H9 (cell line): ENCODE measurements at regions not wholly inside any gene's neighbourhood (a gene's known extent, or its start where the extent isn't known, plus 50 kb on each side); places are given as distances from the start of the nearest gene placed in this dataset.

Experiments used
- DNase-seq: peaks from one replicate; pipeline ENCODE4 v3.0.0-alpha.2; 2017
- H2AFZ ChIP-seq: one replicate; pipeline ENCODE4 v1.6.1; 2013; ENCODE audit warnings: mild to moderate bottlenecking, low read length, control low read depth, moderate library complexity
- H2AK5ac ChIP-seq: 2 replicates; pipeline ENCODE4 v1.6.1; 2013; ENCODE audit warnings: low read length, control low read depth, mixed read lengths; ENCODE audit not compliant: insufficient read length
- H2BK120ac ChIP-seq: one replicate; pipeline ENCODE4 v1.6.1; 2013; ENCODE audit warnings: low read depth, mild to moderate bottlenecking, low read length, control low read depth, inconsistent platforms; ENCODE audit not compliant: poor library complexity, severe bottlenecking
- H2BK12ac ChIP-seq: 2 replicates; pipeline ENCODE4 v1.6.1; 2013; ENCODE audit warnings: low read length, control low read depth, mixed read lengths, low read depth; ENCODE audit not compliant: insufficient read length
- H2BK15ac ChIP-seq: 2 replicates; pipeline ENCODE4 v1.6.1; 2013; ENCODE audit warnings: low read depth, low read length, control low read depth
- H2BK20ac ChIP-seq: one replicate; pipeline ENCODE4 v1.6.1; 2013; ENCODE audit warnings: low read depth, mild to moderate bottlenecking, low read length, control low read depth, inconsistent platforms; ENCODE audit not compliant: poor library complexity, severe bottlenecking
- H2BK5ac ChIP-seq: 2 replicates; pipeline ENCODE4 v1.6.1; 2013; ENCODE audit warnings: low read length, control low read depth, mixed read lengths; ENCODE audit not compliant: insufficient read length
- H3K14ac ChIP-seq: 2 replicates; pipeline ENCODE4 v1.6.1; 2013; ENCODE audit warnings: low read length, control low read depth; ENCODE audit not compliant: insufficient read depth
- H3K18ac ChIP-seq: 2 replicates; pipeline ENCODE4 v1.6.1; 2013; ENCODE audit warnings: low read depth, mild to moderate bottlenecking, mixed read lengths, low read length, control low read depth; ENCODE audit not compliant: insufficient read length
- H3K23ac ChIP-seq: 2 replicates; pipeline ENCODE4 v1.6.1; 2013; ENCODE audit warnings: low read length, control low read depth, mixed read lengths, low read depth; ENCODE audit not compliant: insufficient read length
- H3K23me2 ChIP-seq: 2 replicates; pipeline ENCODE4 v1.6.1; 2013; ENCODE audit warnings: low read depth, mild to moderate bottlenecking, mixed read lengths, low read length, control low read depth; ENCODE audit not compliant: insufficient read length, poor library complexity, severe bottlenecking
- H3K27ac ChIP-seq: 2 replicates; pipeline ENCODE4 v1.5.1; 2013; ENCODE audit warnings: low read length, control low read depth, mixed read lengths, low read depth; ENCODE audit not compliant: insufficient read length
- H3K27me3 ChIP-seq: 2 replicates; pipeline ENCODE4 v1.6.1; 2013; ENCODE audit warnings: low read length, control low read depth, inconsistent platforms; ENCODE audit not compliant: insufficient read depth
- H3K4ac ChIP-seq: 2 replicates; pipeline ENCODE4 v1.6.1; 2013; ENCODE audit warnings: low read depth, mild to moderate bottlenecking, control low read depth, inconsistent platforms, low read length, moderate library complexity
- H3K4me1 ChIP-seq: 2 replicates; pipeline ENCODE4 v1.6.1; 2013; ENCODE audit warnings: low read length, control low read depth, inconsistent platforms; ENCODE audit not compliant: insufficient read depth
- H3K4me2 ChIP-seq: 2 replicates; pipeline ENCODE4 v1.6.1; 2013; ENCODE audit warnings: low read length, control low read depth, mixed read lengths; ENCODE audit not compliant: insufficient read length, insufficient read depth
- H3K56ac ChIP-seq: 2 replicates; pipeline ENCODE4 v1.6.1; 2013; ENCODE audit warnings: low read depth, mild to moderate bottlenecking, mixed read lengths, low read length, control low read depth; ENCODE audit not compliant: insufficient read length
- H3K79me1 ChIP-seq: 2 replicates; pipeline ENCODE4 v1.6.1; 2013; ENCODE audit warnings: low read depth, mild to moderate bottlenecking, moderate library complexity, low read length, control low read depth, inconsistent platforms; ENCODE audit not compliant: insufficient read depth, poor library complexity, severe bottlenecking
- H3K79me2 ChIP-seq: 2 replicates; pipeline ENCODE4 v1.6.1; 2013; ENCODE audit warnings: low read length, control low read depth, inconsistent platforms; ENCODE audit not compliant: insufficient read depth
- H3K9ac ChIP-seq: 2 replicates; pipeline ENCODE4 v1.6.1; 2013; ENCODE audit warnings: low read length, control low read depth, mixed read lengths; ENCODE audit not compliant: insufficient read length; ENCODE audit errors: extremely low read depth
- H3K9me3 ChIP-seq: one replicate; pipeline ENCODE4 v1.6.1; 2013; ENCODE audit warnings: low read depth, low read length, inconsistent platforms; ENCODE audit not compliant: control insufficient read depth
- H3T11ph ChIP-seq: one replicate; pipeline ENCODE4 v1.6.1; 2013; ENCODE audit warnings: mild to moderate bottlenecking, low read length, control low read depth, inconsistent platforms
- H4K20me1 ChIP-seq: one replicate; pipeline ENCODE4 v1.6.1; 2013; ENCODE audit not compliant: control insufficient read depth, insufficient read length, insufficient read depth
- H4K5ac ChIP-seq: 2 replicates; pipeline ENCODE4 v1.6.1; 2013; ENCODE audit warnings: low read depth, mild to moderate bottlenecking, mixed read lengths, low read length, control low read depth; ENCODE audit not compliant: insufficient read length
- H4K8ac ChIP-seq: replicated peaks from 2 replicates; pipeline ENCODE4 v1.6.1; 2013; ENCODE audit warnings: low read length, control low read depth, mixed read lengths, low read depth; ENCODE audit not compliant: insufficient read length
- H4K91ac ChIP-seq: 2 replicates; pipeline ENCODE4 v1.6.1; 2013; ENCODE audit warnings: low read depth, mild to moderate bottlenecking, moderate library complexity, mixed read lengths, low read length, control low read depth; ENCODE audit not compliant: insufficient read length
- H3K27ac Mint-ChIP-seq, 3 experiments: 2 replicates in 2 of 3; 3 replicates in 1 of 3; pipeline ENCODE4 v1.8.0; 2020 to 2021; ENCODE audit warnings: mixed read lengths in 3 of 3, mild to moderate bottlenecking in 1 of 3, moderate library complexity in 1 of 3
- H3K27me3 Mint-ChIP-seq: 2 replicates; pipeline ENCODE4 v1.8.0; 2021; ENCODE audit warnings: low read depth, mild to moderate bottlenecking, moderate library complexity, mixed read lengths
- H3K36me3 Mint-ChIP-seq, 3 experiments: 2 replicates in 2 of 3; 3 replicates in 1 of 3; pipeline ENCODE4 v1.8.0; 2020 to 2021; ENCODE audit warnings: low read depth in 3 of 3, mixed read lengths in 3 of 3; ENCODE audit not compliant: insufficient read depth in 1 of 3
- H3K4me1 Mint-ChIP-seq, 2 experiments: 2 replicates each; pipeline ENCODE4 v1.8.0; 2020; ENCODE audit warnings: mixed read lengths in 2 of 2
- H3K4me3 Mint-ChIP-seq, 2 experiments: 2 replicates in 1 of 2; 3 replicates in 1 of 2; pipeline ENCODE4 v1.8.0; 2020 to 2021; ENCODE audit warnings: mild to moderate bottlenecking in 2 of 2, mixed read lengths in 2 of 2, moderate library complexity in 1 of 2
- H3K9me3 Mint-ChIP-seq, 2 experiments: 2 replicates in 1 of 2; 3 replicates in 1 of 2; pipeline ENCODE4 v1.8.0; 2020; ENCODE audit warnings: mild to moderate bottlenecking in 2 of 2, mixed read lengths in 2 of 2, moderate library complexity in 1 of 2
- CTCF ChIP-seq: fragments of 200-600 bp; sonication (generic); conservative IDR thresholded peaks from 3 replicates; pipeline ENCODE4 v1.8.0; 2021; ENCODE audit warnings: antibody characterized with exemption, mild to moderate bottlenecking
- WGBS: extraction: QIAGEN DNeasy Blood & Tissue Kit; methylation state at CpG from one replicate; pipeline ENCODE4 v1.1.7; 2013; ENCODE audit warnings: missing lambda C conversion rate, low lambda C conversion rate, mixed read lengths; ENCODE audit not compliant: insufficient read length; ENCODE audit errors: extremely low coverage; 5-methylcytosine and 5-hydroxymethylcytosine counted together

- no peak overlapping the region for H3K18ac ChIP-seq
- H2BK20ac ChIP-seq: no peak overlapping the region
- no peak overlapping the region for H4K8ac ChIP-seq
- no peaks in the 10 kb centered on the region for H3K27me3 ChIP-seq
- no peak for TF ChIP-seq CTCF
- H3K27ac ChIP-seq: no peak overlapping the region
- H3K9ac ChIP-seq: no peak overlapping the region
- no peaks in the 10 kb centered on the region for H3K4me1 ChIP-seq
- no peak overlapping the region for H2AK5ac ChIP-seq
- H3K56ac ChIP-seq: no peak overlapping the region
- Mint-ChIP-seq H3K27me3 (peaks cover 6% of the 10 kb centered on the region), H3K36me3 (peaks cover 0 to 6% (median 5%) of the 10 kb centered on the region in 3 experiments; a peak in 3 of 7 replicates), H3K27ac (no peak overlapping the region), H3K4me3 (peak overlapping the region in 1 of 2 experiments; percentile 26; a peak in 2 of 5 replicates), H3K4me1 (peaks cover 3 to 8% of the 10 kb centered on the region in 2 experiments; a peak in 3 of 4 replicates), H3K9me3 (peaks cover 9 to 12% of the 10 kb centered on the region in 2 experiments; a peak in 4 of 5 replicates)
- no peak overlapping the region for H2BK15ac ChIP-seq
- H4K20me1 ChIP-seq: no peaks in the 10 kb centered on the region
- DNase-seq: no peak
- H3K23ac ChIP-seq: no peak overlapping the region
- H3K23me2 ChIP-seq: no peaks in the 10 kb centered on the region
- H3K79me2 ChIP-seq: no peaks in the 10 kb centered on the region
- no peaks in the 10 kb centered on the region for H3K79me1 ChIP-seq
- no peak overlapping the region for H2BK120ac ChIP-seq
- no peak overlapping the region for H2AFZ ChIP-seq
- H3K9me3 ChIP-seq: no peaks in the 10 kb centered on the region
- H2BK12ac ChIP-seq: no peak overlapping the region
- no peak overlapping the region for H2BK5ac ChIP-seq
- H3K4me2 ChIP-seq: no peak overlapping the region
- no peak overlapping the region for H3K4ac ChIP-seq
- H4K91ac ChIP-seq: no peak overlapping the region
- no peak overlapping the region for H4K5ac ChIP-seq
- H3T11ph ChIP-seq: no peak overlapping the region
- no CpG with 5 or more reads among the region's 8 CpGs for WGBS
- no peak overlapping the region for H3K14ac ChIP-seq
Measured at GRCh38 chr17:6936370-6937028, 59.4 kb upstream of the ALOX12 start.
